ENCODE measurements at regions not wholly inside any gene's neighbourhood (a gene's known extent, or its start where the extent isn't known, plus 50 kb on each side); places are given as distances from the start of the nearest gene placed in this dataset.
"Not testable (repeated sequence)": the region's sequence is repeated elsewhere in the genome, so short reads cannot be mapped to it uniquely, and the experiment has no call there.

GRCh38 chr6:26857289-26857688 is 197.7 kb upstream of the ZNF322 start:
- peak; percentile 84 for ATAC-seq
- H3K4me2 ChIP-seq (ENCODE audit: control insufficient read depth, insufficient read depth); H3K27me3 ChIP-seq (replicated peaks in 1 of 2; ENCODE audit: control insufficient read depth in 2 of 2, insufficient read depth in 2 of 2, low read length in 1 of 2); BruUV-seq (replicated peaks); intact Hi-C loops (cut with micrococcal nuclease; ENCODE audit: unreplicated experiment); in situ Hi-C loops (cut with MboI); H3K9me3 ChIP-seq (replicated peaks; ENCODE audit: control insufficient read depth, insufficient read depth, low read length); H3K79me2 ChIP-seq (ENCODE audit: control insufficient read depth, insufficient read depth, low read length); POLR2A ChIA-PET; H3K27ac ChIP-seq (ENCODE audit: control insufficient read depth, insufficient read depth); H3K9ac ChIP-seq (ENCODE audit: control insufficient read depth, insufficient read depth, low read length); SMC1A ChIA-PET (ENCODE audit: uncharacterized antibody, unreplicated experiment); H3K4me3 ChIP-seq; H4K20me1 ChIP-seq (ENCODE audit: control insufficient read depth, insufficient read depth); H3K4me1 ChIP-seq (ENCODE audit: control insufficient read depth, insufficient read depth, low read length); DNase-seq (ENCODE audit: low read depth, low spot score); H2AFZ ChIP-seq (ENCODE audit: control insufficient read depth, low read depth, low read length); CTCF ChIA-PET; RAD21 ChIA-PET (ENCODE audit: unreplicated experiment); FAIRE-seq; H3K36me3 ChIP-seq (ENCODE audit: control insufficient read depth in 2 of 2, insufficient read depth in 2 of 2, low read length in 1 of 2): not testable (repeated sequence)
- 0% methylated on average over 1 of the region's 2 CpGs for WGBS (ENCODE audit: insufficient coverage, insufficient replicate concordance, low lambda C conversion rate, missing lambda C conversion rate)
- TF ChIP-seq MTA2 (IDR thresholded peaks at IDR 0.05; ENCODE audit: low read depth) = peak; percentile 36; the same call in 1 of the 2 replicates

DNA sequence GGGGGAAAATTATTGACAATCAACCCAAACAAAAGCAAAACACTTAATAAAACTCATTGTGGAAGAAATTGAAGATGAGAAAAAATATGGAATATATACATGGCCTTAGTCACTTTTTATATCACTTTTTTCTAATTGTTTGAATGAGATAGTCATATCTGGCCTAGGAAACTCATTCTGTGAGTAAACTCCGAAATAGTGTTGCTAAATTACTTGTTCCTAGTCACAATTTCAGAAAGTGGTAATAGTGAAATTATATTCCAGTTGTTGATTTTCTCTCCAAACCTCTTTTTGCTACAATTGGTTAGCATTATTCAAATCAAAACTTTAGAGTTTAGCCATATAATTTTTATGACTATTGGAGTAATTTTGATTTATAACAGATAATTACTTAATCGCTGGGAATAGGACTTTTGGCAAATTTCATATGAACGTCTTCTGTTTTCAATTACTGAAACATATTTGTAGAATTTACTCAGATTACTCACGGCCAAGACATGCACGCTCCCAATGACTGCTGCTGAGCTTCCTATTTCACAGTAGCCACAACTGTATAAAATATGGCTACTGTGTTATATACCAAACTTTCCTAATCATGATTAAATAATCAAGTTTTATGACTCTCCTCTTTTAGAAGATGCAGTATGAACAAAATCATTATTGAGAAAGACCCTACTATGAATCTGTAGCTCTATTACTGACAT is 199.7 kb upstream of the ZNF322 start:
- H3K9ac ChIP-seq (ENCODE audit: control insufficient read depth, insufficient read depth, low read length); RAD21 ChIA-PET (ENCODE audit: unreplicated experiment); H3K9me3 ChIP-seq (replicated peaks; ENCODE audit: control insufficient read depth, insufficient read depth, low read length); SMC1A ChIA-PET (ENCODE audit: uncharacterized antibody, unreplicated experiment); H2AFZ ChIP-seq (ENCODE audit: control insufficient read depth, low read depth, low read length); H3K4me3 ChIP-seq; BruUV-seq (replicated peaks); DNase-seq (ENCODE audit: low read depth, low spot score); H3K4me2 ChIP-seq (ENCODE audit: control insufficient read depth, insufficient read depth); FAIRE-seq; intact Hi-C loops (cut with micrococcal nuclease; ENCODE audit: unreplicated experiment); H3K27me3 ChIP-seq (replicated peaks in 1 of 2; ENCODE audit: control insufficient read depth in 2 of 2, insufficient read depth in 2 of 2, low read length in 1 of 2); POLR2A ChIA-PET; in situ Hi-C loops (cut with MboI); H3K4me1 ChIP-seq (ENCODE audit: control insufficient read depth, insufficient read depth, low read length); CTCF ChIA-PET; ATAC-seq; H3K79me2 ChIP-seq (ENCODE audit: control insufficient read depth, insufficient read depth, low read length); H3K27ac ChIP-seq (ENCODE audit: control insufficient read depth, insufficient read depth); H3K36me3 ChIP-seq (ENCODE audit: control insufficient read depth in 2 of 2, insufficient read depth in 2 of 2, low read length in 1 of 2); H4K20me1 ChIP-seq (ENCODE audit: control insufficient read depth, insufficient read depth): not testable (repeated sequence)
- TF ChIP-seq CREM (IDR thresholded peaks at IDR 0.05; ENCODE audit: low read depth) (0 out of 2 replicates have a peak, but pooled peaks have one; percentile 43), NFIC (IDR thresholded peaks at IDR 0.05; ENCODE audit: low read depth, low read length) (peak; percentile 59; the same call in 1 of the 2 replicates), BCL11A (IDR thresholded peaks at IDR 0.05; ENCODE audit: low read depth, low read length) (peak; percentile 36; the same call in 1 of the 2 replicates), JUNB (IDR thresholded peaks at IDR 0.05) (peak; percentile 97), RUNX3 (IDR thresholded peaks at IDR 0.05; ENCODE audit: low read length) (peak; percentile 28; the same call in 1 of the 2 replicates), GABPA (IDR thresholded peaks at IDR 0.05; ENCODE audit: low read depth) (0 out of 2 replicates have a peak, but pooled peaks have one; percentile 14), MEF2A (IDR thresholded peaks at IDR 0.05; ENCODE audit: insufficient read depth, low read depth, low read length) (0 out of 2 replicates have a peak, but pooled peaks have one; percentile 52), IRF4 (IDR thresholded peaks at IDR 0.05; ENCODE audit: low read depth, low read length) (0 out of 2 replicates have a peak, but pooled peaks have one; percentile 32), ATF2 (IDR thresholded peaks at IDR 0.05; ENCODE audit: low read length) (0 out of 2 replicates have a peak, but pooled peaks have one; percentile 30), IKZF2 (IDR thresholded peaks at IDR 0.05) (peak in 1 of 2 experiments; percentile 13; a peak in 1 of 4 replicates), MTA2 (IDR thresholded peaks at IDR 0.05; ENCODE audit: low read depth) (0 out of 2 replicates have a peak, but pooled peaks have one; percentile 17)
- WGBS (ENCODE audit: insufficient coverage, insufficient replicate concordance, low lambda C conversion rate, missing lambda C conversion rate) = 35% methylated on average over 3 of the region's 5 CpGs

- H3K36me3 ChIP-seq (ENCODE audit: control insufficient read depth in 2 of 2, insufficient read depth in 2 of 2, low read length in 1 of 2); POLR2A ChIA-PET; CTCF ChIA-PET; RAD21 ChIA-PET (ENCODE audit: unreplicated experiment); H3K9me3 ChIP-seq (replicated peaks; ENCODE audit: control insufficient read depth, insufficient read depth, low read length); ATAC-seq; H3K9ac ChIP-seq (ENCODE audit: control insufficient read depth, insufficient read depth, low read length); H3K4me1 ChIP-seq (ENCODE audit: control insufficient read depth, insufficient read depth, low read length); BruUV-seq (replicated peaks); H3K27ac ChIP-seq (ENCODE audit: control insufficient read depth, insufficient read depth); H2AFZ ChIP-seq (ENCODE audit: control insufficient read depth, low read depth, low read length); FAIRE-seq; DNase-seq (ENCODE audit: low read depth, low spot score); H3K27me3 ChIP-seq (replicated peaks in 1 of 2; ENCODE audit: control insufficient read depth in 2 of 2, insufficient read depth in 2 of 2, low read length in 1 of 2); in situ Hi-C loops (cut with MboI); SMC1A ChIA-PET (ENCODE audit: uncharacterized antibody, unreplicated experiment); intact Hi-C loops (cut with micrococcal nuclease; ENCODE audit: unreplicated experiment); H4K20me1 ChIP-seq (ENCODE audit: control insufficient read depth, insufficient read depth); H3K4me2 ChIP-seq (ENCODE audit: control insufficient read depth, insufficient read depth); H3K79me2 ChIP-seq (ENCODE audit: control insufficient read depth, insufficient read depth, low read length); H3K4me3 ChIP-seq: not testable (repeated sequence)
- 92% methylated on average over 1 of the region's 2 CpGs for WGBS (ENCODE audit: insufficient coverage, insufficient replicate concordance, low lambda C conversion rate, missing lambda C conversion rate)
Observed at GRCh38 chr6:26859771-26860163, 200.2 kb upstream of the ZNF322 start.
